Ovary (tissue), 1 donor: ENCODE measurements at regions not wholly inside any gene's neighbourhood (a gene's known extent, or its start where the extent isn't known, plus 50 kb on each side); places are given as distances from the start of the nearest gene placed in this dataset.

Source experiments
- EP300 ChIP-seq: sonication (generic); formaldehyde crosslinking; IDR thresholded peaks from one replicate; pipeline ENCODE4 v1.6.1; 2017; ENCODE audit warnings: antibody characterized with exemption
- POLR2A ChIP-seq: fragments of 450-650 bp; IDR thresholded peaks from one replicate; pipeline ENCODE4 v1.6.1; 2017; ENCODE audit warnings: antibody characterized with exemption, mild to moderate bottlenecking, moderate library complexity

DNA sequence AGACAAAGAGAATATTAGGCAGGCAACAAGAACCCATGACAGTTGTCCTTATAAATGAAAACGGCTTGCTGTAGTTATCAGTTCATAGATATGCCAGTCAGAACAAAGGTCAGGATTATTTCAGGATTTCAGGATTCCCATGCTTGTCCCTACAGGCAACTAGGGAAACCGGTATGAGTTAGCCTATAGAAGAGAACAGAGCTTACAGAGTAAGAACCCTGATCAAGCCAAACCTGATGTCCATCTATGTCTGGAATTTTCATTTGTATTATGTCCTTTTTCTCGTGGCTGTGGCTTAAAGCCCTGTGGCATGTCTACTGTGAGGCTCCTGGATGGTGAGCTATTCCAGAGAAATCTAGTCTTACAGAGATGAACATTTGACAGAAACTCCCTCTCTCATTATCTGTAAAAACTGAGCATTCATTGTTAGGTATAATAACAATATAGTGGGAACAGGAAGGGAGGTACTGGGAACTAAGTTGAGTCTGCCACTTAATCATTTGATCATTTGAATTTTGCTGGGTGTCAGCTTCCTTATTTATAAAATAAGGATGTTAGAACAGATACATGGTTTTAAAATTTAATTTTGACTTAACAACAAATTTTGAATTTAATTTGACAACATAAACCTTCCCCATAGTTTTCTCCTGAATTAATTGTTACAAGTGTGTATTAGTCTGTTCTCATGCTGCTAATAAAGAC is 129.5 kb upstream of the KLF3 start:
- TF ChIP-seq POLR2A = no peak
- no peak for TF ChIP-seq EP300
